ENCODE measurements at regions not wholly inside any gene's neighbourhood (a gene's known extent, or its start where the extent isn't known, plus 50 kb on each side); places are given as distances from the start of the nearest gene placed in this dataset.

GRCh38 chr3:146781606-146782005, 176.5 kb upstream of the PLSCR5 start:
- TF ChIP-seq CTCF (IDR thresholded peaks at IDR 0.05) (no peak), POLR2AphosphoS5 (IDR thresholded peaks at IDR 0.05) (no peak), EP300 (IDR thresholded peaks at IDR 0.05) (no peak), POLR2A (IDR thresholded peaks at IDR 0.05) (no peak)
